ENCODE measurements at regions not wholly inside any gene's neighbourhood (a gene's known extent, or its start where the extent isn't known, plus 50 kb on each side); places are given as distances from the start of the nearest gene placed in this dataset.

GRCh38 chr5:61720829-61721228 is 388.8 kb downstream of the ZSWIM6 start:
- ATAC-seq = no peak
- intact Hi-C loops (cut with DNase I, micrococcal nuclease) = no loop called here

GRCh38 chr5:61724102-61724501 is 392.0 kb downstream of the ZSWIM6 start:
- intact Hi-C loops (cut with DNase I, micrococcal nuclease) = no loop called here
- DNase-seq (no peak), ATAC-seq (no peak)

More at GRCh38 chr5:61720829-61721228, 388.8 kb downstream of the ZSWIM6 start:
- DNase-seq = no peak

- DNase-seq = no peak
- no peak for ATAC-seq
- intact Hi-C loops (cut with DNase I, micrococcal nuclease) = no loop called here
These were observed 396.2 kb downstream of the ZSWIM6 start for GRCh38 chr5:61728287-61728686.

GRCh38 chr5:61730866-61731265 is 398.8 kb downstream of the ZSWIM6 start:
- intact Hi-C loops (cut with DNase I, micrococcal nuclease) = no loop called here

GRCh38 chr5:61731267-61731945 is 399.3 kb downstream of the ZSWIM6 start:
- no peak for ATAC-seq
- intact Hi-C loops (cut with DNase I, micrococcal nuclease) = no loop called here
- no peak for DNase-seq

More at GRCh38 chr5:61730866-61731265, 398.8 kb downstream of the ZSWIM6 start:
- no peak for DNase-seq
- no peak for ATAC-seq

GRCh38 chr5:61731946-61732314 is 399.9 kb downstream of the ZSWIM6 start:
- DNase-seq (no peak), ATAC-seq (no peak)
- intact Hi-C loops (cut with DNase I, micrococcal nuclease) = no loop called here

GRCh38 chr5:61732369-61732768 is 400.3 kb downstream of the ZSWIM6 start:
- ATAC-seq = no peak
- intact Hi-C loops (cut with DNase I, micrococcal nuclease) = no loop called here
- DNase-seq = no peak

- no peak for ATAC-seq
- DNase-seq = no peak
- intact Hi-C loops (cut with DNase I, micrococcal nuclease) = no loop called here
These were observed 400.7 kb downstream of the ZSWIM6 start for GRCh38 chr5:61732796-61733195.

- ATAC-seq = no peak
- intact Hi-C loops (cut with DNase I, micrococcal nuclease) = no loop called here
- DNase-seq = no peak
These were observed 401.9 kb downstream of the ZSWIM6 start for GRCh38 chr5:61734001-61734400.

GRCh38 chr5:61734966-61735365 is 402.9 kb downstream of the ZSWIM6 start:
- DNase-seq (no peak), ATAC-seq (no peak)
- intact Hi-C loops (cut with DNase I, micrococcal nuclease) = no loop called here

- DNase-seq = no peak
- ATAC-seq = no peak
- intact Hi-C loops (cut with DNase I, micrococcal nuclease) = no loop called here
These were observed 403.5 kb downstream of the ZSWIM6 start for GRCh38 chr5:61735531-61735930.

GRCh38 chr5:61735995-61736394 is 403.9 kb downstream of the ZSWIM6 start:
- ATAC-seq (no peak), DNase-seq (no peak)
- intact Hi-C loops (cut with DNase I, micrococcal nuclease) = no loop called here

- intact Hi-C loops (cut with DNase I, micrococcal nuclease) = no loop called here
- ATAC-seq = no peak
These were observed 405.4 kb downstream of the ZSWIM6 start for GRCh38 chr5:61737301-61737963.

GRCh38 chr5:61737964-61738340 is 405.9 kb downstream of the ZSWIM6 start:
- intact Hi-C loops (cut with DNase I, micrococcal nuclease) = no loop called here
- DNase-seq = no peak
- no peak for ATAC-seq

More at GRCh38 chr5:61737301-61737963, 405.4 kb downstream of the ZSWIM6 start:
- DNase-seq = no peak

- intact Hi-C loops (cut with DNase I, micrococcal nuclease) = no loop called here
- ATAC-seq = no peak
- no peak for DNase-seq
These were observed 406.4 kb downstream of the ZSWIM6 start for GRCh38 chr5:61738446-61738845.

- DNase-seq = no peak
- peak; percentile 51 for ATAC-seq
- intact Hi-C loops (cut with DNase I, micrococcal nuclease) = no loop called here
These were observed 412.9 kb downstream of the ZSWIM6 start for GRCh38 chr5:61744690-61745619.

- no peak for DNase-seq
- intact Hi-C loops (cut with DNase I, micrococcal nuclease) = no loop called here
- no peak for ATAC-seq
These were observed 414.9 kb downstream of the ZSWIM6 start for GRCh38 chr5:61746831-61747575.

GRCh38 chr5:61748121-61748520 is 416.1 kb downstream of the ZSWIM6 start:
- ATAC-seq (no peak), DNase-seq (no peak)
- intact Hi-C loops (cut with DNase I, micrococcal nuclease) = no loop called here

GRCh38 chr5:61748651-61749050 is 416.6 kb downstream of the ZSWIM6 start:
- ATAC-seq (no peak), DNase-seq (no peak)
- intact Hi-C loops (cut with DNase I, micrococcal nuclease) = no loop called here
